B cell (primary cell): ENCODE measurements at regions not wholly inside any gene's neighbourhood (a gene's known extent, or its start where the extent isn't known, plus 50 kb on each side); places are given as distances from the start of the nearest gene placed in this dataset.

Experiments used
- ATAC-seq: fragments of 200-7000 bp; cut with Tn5 transposase; one replicate; pipeline ENCODE4 v1.10.0; 2021; ENCODE audit warnings: low read depth, mild to moderate bottlenecking, moderate number of reproducible peaks, moderate library complexity
- CTCF ChIA-PET: fragments of 350-600 bp; sonication (Branson Sonifier 250); formaldehyde crosslinking; loops from one replicate; lab custom pipeline; 2021; ENCODE audit warnings: antibody characterized with exemption, inconsistent platforms; lab: Charles Lee
- POLR2A ChIA-PET: fragments of 350-600 bp; sonication (Branson Sonifier 250); formaldehyde crosslinking; loops from one replicate; lab custom pipeline; 2021; ENCODE audit warnings: antibody characterized with exemption; lab: Charles Lee
- DNase-seq: peaks from one replicate; pipeline ENCODE4 v3.0.0; 2013
- H2AFZ ChIP-seq: 2 replicates; pipeline ENCODE4 v1.6.1; 2012; ENCODE audit warnings: mild to moderate bottlenecking, low read depth, low read length; ENCODE audit not compliant: insufficient read depth, poor library complexity, severe bottlenecking
- H3K27ac ChIP-seq, 2 donors: 1 replicate in 1 of 2; 2 replicates in 1 of 2; pipeline ENCODE4 v1.5.1; 2012 to 2013; ENCODE audit warnings: low read length in 2 of 2, mild to moderate bottlenecking in 2 of 2, moderate library complexity in 1 of 2
- H3K27me3 ChIP-seq, 4 experiments: fragments of 200-600 bp in 1 of 4; sonication (generic) in 1 of 4; replicated peaks in 1 of 4; 1 replicate in 2 of 4; 2 replicates in 2 of 4; pipeline versions ENCODE4 v1.6.1 to v1.7.0; 2013 to 2016; ENCODE audit warnings: low read length in 3 of 4, mild to moderate bottlenecking in 2 of 4, mixed read lengths in 1 of 4, moderate library complexity in 1 of 4; ENCODE audit not compliant: insufficient read depth in 4 of 4, control insufficient read depth in 3 of 4; ENCODE audit errors: control extremely low read depth in 1 of 4
- H3K36me3 ChIP-seq, 2 experiments: replicated peaks in 1 of 2; 1 replicate in 1 of 2; 2 replicates in 1 of 2; pipeline versions ENCODE4 v1.6.1 to v1.7.1; 2013; ENCODE audit warnings: low read length in 1 of 2; ENCODE audit not compliant: insufficient read depth in 2 of 2, control insufficient read depth in 1 of 2; ENCODE audit errors: control extremely low read depth in 1 of 2, extremely low read depth in 1 of 2
- H3K4me1 ChIP-seq, 2 donors: fragments of 200-600 bp in 1 of 2; sonication (generic) in 1 of 2; 1 replicate in 1 of 2; 2 replicates in 1 of 2; pipeline versions ENCODE4 v1.5.1 to v1.6.1; 2013 to 2017; ENCODE audit warnings: low read length in 2 of 2; ENCODE audit not compliant: control insufficient read depth in 2 of 2, insufficient read depth in 2 of 2
- H3K4me2 ChIP-seq: replicated peaks from 2 replicates; pipeline ENCODE3; 2012; ENCODE audit warnings: mild to moderate bottlenecking, low read depth, low read length; ENCODE audit not compliant: poor library complexity, severe bottlenecking
- H3K4me3 ChIP-seq, 5 experiments: fragments of 200-600 bp in 1 of 5; sonication (generic) in 1 of 5; 1 replicate in 3 of 5; 2 replicates in 2 of 5; pipeline versions ENCODE4 v1.5.1 to v1.7.0; 2011 to 2016; ENCODE audit warnings: low read length in 4 of 5, mild to moderate bottlenecking in 4 of 5, low read depth in 2 of 5, control low read depth in 1 of 5, moderate library complexity in 1 of 5; ENCODE audit not compliant: insufficient read depth in 1 of 5; ENCODE audit errors: control extremely low read depth in 1 of 5, extremely low read depth in 1 of 5
- H3K79me2 ChIP-seq: fragments of 200-600 bp; sonication (generic); one replicate; pipeline ENCODE4 v1.6.0; 2016; ENCODE audit warnings: low read length; ENCODE audit not compliant: control insufficient read depth, insufficient read depth
- H3K9ac ChIP-seq: fragments of 200-600 bp; sonication (generic); 2 replicates; pipeline ENCODE4 v1.6.1; 2017; ENCODE audit warnings: mild to moderate bottlenecking, low read length, moderate library complexity
- H3K9me3 ChIP-seq, 3 donors: one replicate each; pipeline versions ENCODE4 v1.6.1 to v1.7.1; 2013; ENCODE audit warnings: low read length in 2 of 3; ENCODE audit not compliant: control insufficient read depth in 2 of 3, insufficient read depth in 1 of 3; ENCODE audit errors: control extremely low read depth in 1 of 3
- H4K20me1 ChIP-seq: 2 replicates; pipeline ENCODE4 v1.6.0; 2012; ENCODE audit warnings: mild to moderate bottlenecking, low read length; ENCODE audit not compliant: insufficient read depth, control insufficient read depth, poor library complexity, severe bottlenecking
- H3K27ac Mint-ChIP-seq: one replicate; pipeline ENCODE4 v1.8.0; 2021; ENCODE audit warnings: mixed read lengths
- H3K27me3 Mint-ChIP-seq: one replicate; pipeline ENCODE4 v1.8.0; 2021; ENCODE audit warnings: mixed read lengths
- H3K4me1 Mint-ChIP-seq: one replicate; pipeline ENCODE4 v1.8.0; 2021; ENCODE audit warnings: mixed read lengths
- H3K4me3 Mint-ChIP-seq: one replicate; pipeline ENCODE4 v1.8.0; 2021; ENCODE audit warnings: mixed read lengths
- H3K9me3 Mint-ChIP-seq: one replicate; pipeline ENCODE4 v1.8.0; 2022; ENCODE audit warnings: mixed read lengths; ENCODE audit not compliant: insufficient read depth
- EZH2 ChIP-seq: IDR thresholded peaks from 2 replicates; pipeline ENCODE4 v1.6.1; 2012; ENCODE audit warnings: borderline replicate concordance, low read depth, mild to moderate bottlenecking, moderate library complexity, low read length; ENCODE audit not compliant: insufficient read depth, poor library complexity, severe bottlenecking
- WGBS: methylation state at CpG from one replicate; pipeline ENCODE4 v1.1.5; 2013; ENCODE audit warnings: missing lambda C conversion rate; ENCODE audit not compliant: insufficient coverage; 5-methylcytosine and 5-hydroxymethylcytosine counted together
- intact Hi-C: fragments of 100-400 bp; cut with micrococcal nuclease; formaldehyde crosslinking; loops from one replicate; pipeline ENCODE4 v1.10.0; 2022
- TF ChIP-seq, protein P1 (sequence below): fragments of 200-600 bp; IDR thresholded peaks from one replicate; pipeline ENCODE4 v1.8.0; 2022; ENCODE audit warnings: antibody characterized with exemption, mild to moderate bottlenecking

DNA sequence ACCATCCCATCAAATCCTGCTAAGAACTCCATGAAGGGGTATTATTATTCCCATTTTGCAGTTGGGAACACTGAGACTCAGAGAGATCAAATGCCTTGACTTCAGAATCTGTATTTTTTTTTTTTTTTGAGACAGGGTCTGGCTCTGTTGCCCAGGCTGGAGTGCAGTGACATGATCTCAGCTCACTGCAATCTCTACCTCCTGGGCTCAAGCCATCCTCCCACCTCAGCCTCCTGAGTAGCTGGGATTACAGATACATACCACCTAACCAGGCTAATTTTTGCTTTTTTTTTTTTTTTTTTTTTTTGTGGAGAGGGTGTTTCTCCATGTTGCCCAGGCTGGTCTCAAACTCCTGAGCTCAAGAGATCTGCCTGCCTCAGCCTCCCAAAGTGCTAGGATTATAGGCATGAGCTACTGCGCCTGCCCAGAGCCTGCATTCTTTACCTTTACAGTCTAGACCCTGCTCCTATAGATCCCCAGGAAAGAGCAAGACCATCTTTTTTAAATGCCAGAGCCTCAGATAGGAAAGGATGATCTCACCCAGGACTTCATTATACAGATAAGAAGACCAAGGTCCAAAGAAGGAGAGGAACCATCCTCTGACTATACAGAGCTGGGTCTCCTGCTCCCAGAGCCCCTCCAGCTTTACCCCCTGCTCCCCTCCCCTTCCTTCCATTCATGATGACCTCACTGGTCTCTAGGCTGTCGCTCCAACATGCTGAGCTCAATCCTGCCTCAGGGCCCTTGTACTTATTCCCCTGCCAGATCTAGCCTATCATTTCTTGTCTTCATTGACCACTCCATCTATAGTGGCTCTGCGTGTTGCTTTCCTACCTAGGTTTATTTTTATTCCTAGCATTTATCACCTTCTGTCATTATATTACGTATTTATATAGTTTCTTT lies 138.6 kb downstream of the CEBPB start:
- WGBS = 88% methylated on average over 2 of the region's 4 CpGs

More for the DNA sequence above, 138.6 kb downstream of the CEBPB start:
- ATAC-seq = no peak
- no peaks in the 10 kb centered on the region for H4K20me1 ChIP-seq
- no peak for TF ChIP-seq EZH2
- TF ChIP-seq, protein P1, sequence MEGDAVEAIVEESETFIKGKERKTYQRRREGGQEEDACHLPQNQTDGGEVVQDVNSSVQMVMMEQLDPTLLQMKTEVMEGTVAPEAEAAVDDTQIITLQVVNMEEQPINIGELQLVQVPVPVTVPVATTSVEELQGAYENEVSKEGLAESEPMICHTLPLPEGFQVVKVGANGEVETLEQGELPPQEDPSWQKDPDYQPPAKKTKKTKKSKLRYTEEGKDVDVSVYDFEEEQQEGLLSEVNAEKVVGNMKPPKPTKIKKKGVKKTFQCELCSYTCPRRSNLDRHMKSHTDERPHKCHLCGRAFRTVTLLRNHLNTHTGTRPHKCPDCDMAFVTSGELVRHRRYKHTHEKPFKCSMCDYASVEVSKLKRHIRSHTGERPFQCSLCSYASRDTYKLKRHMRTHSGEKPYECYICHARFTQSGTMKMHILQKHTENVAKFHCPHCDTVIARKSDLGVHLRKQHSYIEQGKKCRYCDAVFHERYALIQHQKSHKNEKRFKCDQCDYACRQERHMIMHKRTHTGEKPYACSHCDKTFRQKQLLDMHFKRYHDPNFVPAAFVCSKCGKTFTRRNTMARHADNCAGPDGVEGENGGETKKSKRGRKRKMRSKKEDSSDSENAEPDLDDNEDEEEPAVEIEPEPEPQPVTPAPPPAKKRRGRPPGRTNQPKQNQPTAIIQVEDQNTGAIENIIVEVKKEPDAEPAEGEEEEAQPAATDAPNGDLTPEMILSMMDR = no peak
- H3K27me3 ChIP-seq = peaks cover 0 to 15% (median 9%) of the 10 kb centered on the region in 4 experiments
- H3K9me3 ChIP-seq = peaks cover 0 to 8% (median 0%) of the 10 kb centered on the region in 3 donors
- peaks cover 29% of the 10 kb centered on the region for H3K27me3 Mint-ChIP-seq
- H3K4me3 ChIP-seq = no peak overlapping the region
- H2AFZ ChIP-seq = no peak overlapping the region
- H3K4me2 ChIP-seq = no peak overlapping the region
- H3K36me3 ChIP-seq = no peaks in the 10 kb centered on the region
- intact Hi-C loops = no loop called here
- no peaks in the 10 kb centered on the region for H3K79me2 ChIP-seq
- no peak overlapping the region for H3K27ac Mint-ChIP-seq
- DNase-seq = no peak
- H3K4me1 ChIP-seq = no peaks in the 10 kb centered on the region
- ChIA-PET POLR2A (no interaction called here), CTCF (interaction anchor here (0.8 kb wide), 1 partner anchor 954 kb away, joined by 3 read pairs; no protein-coding TSS in a partner anchor)
- H3K4me3 Mint-ChIP-seq = no peak overlapping the region
- no peak overlapping the region for H3K27ac ChIP-seq
- H3K4me1 Mint-ChIP-seq = no peaks in the 10 kb centered on the region
- no peak overlapping the region for H3K9ac ChIP-seq
- H3K9me3 Mint-ChIP-seq = peaks cover 5% of the 10 kb centered on the region
